Right lobe of liver (tissue), 4 donors: ENCODE measurements at regions not wholly inside any gene's neighbourhood (a gene's known extent, or its start where the extent isn't known, plus 50 kb on each side); places are given as distances from the start of the nearest gene placed in this dataset.

Experiments
- POLR2A ChIP-seq: fragments of 450-650 bp; IDR thresholded peaks from one replicate; pipeline ENCODE4 v1.6.1; 2017; ENCODE audit warnings: antibody characterized with exemption, mild to moderate bottlenecking
- TF ChIP-seq, protein P1 (sequence below), 4 donors: fragments of 200-600 bp in 3 of 4; fragments of 450-650 bp in 1 of 4; IDR thresholded peaks; one replicate each; pipeline versions ENCODE4 v1.5.1 to v1.8.0; 2016 to 2022; ENCODE audit warnings: antibody characterized with exemption in 4 of 4, mild to moderate bottlenecking in 2 of 4
- donor health status: DM: no; HTN: no; CAD: no.
- donor health status: DM: no; HTN: no; CAD: no.
- donor health status: DM: no; HTN: yes; CAD: no.

DNA sequence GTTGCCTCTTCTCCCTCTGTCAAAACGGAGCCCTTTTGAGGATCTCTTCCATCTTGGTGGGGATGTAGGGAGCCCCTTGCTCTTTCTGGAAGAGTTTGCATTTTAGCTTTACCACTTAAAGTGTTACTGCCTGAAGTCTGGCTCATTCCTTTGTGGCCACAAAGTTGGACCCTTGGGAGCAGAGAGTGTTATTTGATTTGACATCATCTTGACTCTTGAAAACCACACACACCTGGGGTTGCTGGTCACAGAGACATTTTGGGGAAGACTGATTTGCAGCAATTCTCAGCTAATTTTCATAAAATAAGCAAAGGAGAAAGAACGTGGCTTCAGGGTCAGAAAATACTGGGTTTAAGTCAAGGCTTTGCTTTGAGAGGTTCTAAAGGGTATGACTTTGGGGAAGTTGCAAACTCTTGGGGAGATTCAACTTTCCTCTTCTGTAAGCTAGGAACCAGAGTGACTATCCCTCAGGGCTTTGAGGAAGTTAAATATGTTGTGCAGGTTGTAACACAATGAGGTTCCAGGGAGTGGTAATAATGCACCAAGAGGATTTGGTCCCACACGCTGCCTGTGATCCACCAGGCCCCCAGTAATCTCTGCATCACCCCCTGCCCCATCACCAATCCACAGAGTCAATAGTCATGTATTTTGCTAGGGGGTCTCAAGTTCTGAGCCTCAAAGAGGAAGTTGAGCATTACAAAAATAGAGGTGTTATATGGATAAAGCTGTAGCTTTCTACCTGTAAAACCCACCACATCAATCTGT is 141.6 kb upstream of the SLC24A3 start:
- TF ChIP-seq, protein P1, sequence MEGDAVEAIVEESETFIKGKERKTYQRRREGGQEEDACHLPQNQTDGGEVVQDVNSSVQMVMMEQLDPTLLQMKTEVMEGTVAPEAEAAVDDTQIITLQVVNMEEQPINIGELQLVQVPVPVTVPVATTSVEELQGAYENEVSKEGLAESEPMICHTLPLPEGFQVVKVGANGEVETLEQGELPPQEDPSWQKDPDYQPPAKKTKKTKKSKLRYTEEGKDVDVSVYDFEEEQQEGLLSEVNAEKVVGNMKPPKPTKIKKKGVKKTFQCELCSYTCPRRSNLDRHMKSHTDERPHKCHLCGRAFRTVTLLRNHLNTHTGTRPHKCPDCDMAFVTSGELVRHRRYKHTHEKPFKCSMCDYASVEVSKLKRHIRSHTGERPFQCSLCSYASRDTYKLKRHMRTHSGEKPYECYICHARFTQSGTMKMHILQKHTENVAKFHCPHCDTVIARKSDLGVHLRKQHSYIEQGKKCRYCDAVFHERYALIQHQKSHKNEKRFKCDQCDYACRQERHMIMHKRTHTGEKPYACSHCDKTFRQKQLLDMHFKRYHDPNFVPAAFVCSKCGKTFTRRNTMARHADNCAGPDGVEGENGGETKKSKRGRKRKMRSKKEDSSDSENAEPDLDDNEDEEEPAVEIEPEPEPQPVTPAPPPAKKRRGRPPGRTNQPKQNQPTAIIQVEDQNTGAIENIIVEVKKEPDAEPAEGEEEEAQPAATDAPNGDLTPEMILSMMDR (IDR thresholded peaks at IDR 0.05) = no peak
- no peak for TF ChIP-seq POLR2A
